DND-41 (cell line): ENCODE measurements at regions not wholly inside any gene's neighbourhood (a gene's known extent, or its start where the extent isn't known, plus 50 kb on each side); places are given as distances from the start of the nearest gene placed in this dataset.

Source experiments
- EZH2 ChIP-seq: IDR thresholded peaks from 3 replicates; pipeline ENCODE4 v1.6.1; 2012; ENCODE audit warnings: borderline replicate concordance, low read depth, mild to moderate bottlenecking, moderate library complexity, low read length, inconsistent platforms; ENCODE audit not compliant: severe bottlenecking
- TF ChIP-seq, protein P1 (sequence below): IDR thresholded peaks from 2 replicates; pipeline ENCODE4 v1.5.1; 2012; ENCODE audit warnings: borderline replicate concordance, low read length, moderate library complexity, mild to moderate bottlenecking; ENCODE audit not compliant: poor library complexity, severe bottlenecking; ENCODE audit errors: extremely low read depth

DNA sequence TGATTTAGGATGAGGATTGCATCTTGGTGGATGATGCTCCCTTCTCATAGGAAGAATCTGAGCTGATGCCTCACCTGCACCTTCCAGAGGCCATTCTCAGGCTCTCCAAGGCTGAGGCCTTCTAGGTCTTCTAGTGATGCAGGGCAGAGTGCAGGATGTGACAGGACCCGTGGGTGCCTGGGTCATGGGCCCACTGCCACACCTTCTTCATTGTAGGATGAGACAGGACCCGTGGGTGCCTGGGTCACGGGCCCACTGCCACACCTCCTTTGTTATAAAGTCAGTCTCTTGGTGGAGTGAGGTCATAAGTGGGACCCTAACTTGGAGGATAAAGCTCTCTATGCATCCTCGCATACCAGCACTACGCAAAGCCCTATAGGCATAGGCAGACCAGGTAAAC lies 109.9 kb upstream of the TCERG1L start:
- TF ChIP-seq EZH2: no peak
- TF ChIP-seq, protein P1, sequence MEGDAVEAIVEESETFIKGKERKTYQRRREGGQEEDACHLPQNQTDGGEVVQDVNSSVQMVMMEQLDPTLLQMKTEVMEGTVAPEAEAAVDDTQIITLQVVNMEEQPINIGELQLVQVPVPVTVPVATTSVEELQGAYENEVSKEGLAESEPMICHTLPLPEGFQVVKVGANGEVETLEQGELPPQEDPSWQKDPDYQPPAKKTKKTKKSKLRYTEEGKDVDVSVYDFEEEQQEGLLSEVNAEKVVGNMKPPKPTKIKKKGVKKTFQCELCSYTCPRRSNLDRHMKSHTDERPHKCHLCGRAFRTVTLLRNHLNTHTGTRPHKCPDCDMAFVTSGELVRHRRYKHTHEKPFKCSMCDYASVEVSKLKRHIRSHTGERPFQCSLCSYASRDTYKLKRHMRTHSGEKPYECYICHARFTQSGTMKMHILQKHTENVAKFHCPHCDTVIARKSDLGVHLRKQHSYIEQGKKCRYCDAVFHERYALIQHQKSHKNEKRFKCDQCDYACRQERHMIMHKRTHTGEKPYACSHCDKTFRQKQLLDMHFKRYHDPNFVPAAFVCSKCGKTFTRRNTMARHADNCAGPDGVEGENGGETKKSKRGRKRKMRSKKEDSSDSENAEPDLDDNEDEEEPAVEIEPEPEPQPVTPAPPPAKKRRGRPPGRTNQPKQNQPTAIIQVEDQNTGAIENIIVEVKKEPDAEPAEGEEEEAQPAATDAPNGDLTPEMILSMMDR: no peak
